DOHH2 (cell line): ENCODE measurements at regions not wholly inside any gene's neighbourhood (a gene's known extent, or its start where the extent isn't known, plus 50 kb on each side); places are given as distances from the start of the nearest gene placed in this dataset.

Experiments
- H3F3A ChIP-seq: fragments of 200-600 bp; sonication (generic), shearing (Covaris generic); 2 replicates; pipeline ENCODE4 v1.6.0; 2016; ENCODE audit warnings: antibody characterized with exemption, mild to moderate bottlenecking; ENCODE audit not compliant: control insufficient read depth, insufficient read depth
- H3K27ac ChIP-seq: fragments of 200-600 bp; sonication (generic); 2 replicates; pipeline ENCODE4 v1.5.1; 2014; ENCODE audit warnings: low read depth, mild to moderate bottlenecking, low read length, moderate library complexity
- H3K27me3 ChIP-seq: fragments of 200-600 bp; sonication (generic); 2 replicates; pipeline ENCODE4 v1.6.1; 2014; ENCODE audit warnings: mild to moderate bottlenecking, low read length, mixed read lengths; ENCODE audit not compliant: control insufficient read depth
- H3K36me3 ChIP-seq: fragments of 200-600 bp; sonication (generic); 2 replicates; pipeline ENCODE4 v1.6.1; 2014; ENCODE audit warnings: mild to moderate bottlenecking, low read length, moderate library complexity, mixed read lengths; ENCODE audit not compliant: control insufficient read depth
- H3K4me1 ChIP-seq: fragments of 200-600 bp; sonication (generic); 2 replicates; pipeline ENCODE4 v1.6.1; 2014; ENCODE audit warnings: mild to moderate bottlenecking, low read length, mixed read lengths; ENCODE audit not compliant: control insufficient read depth
- H3K4me2 ChIP-seq: fragments of 200-600 bp; sonication (generic); 2 replicates; pipeline ENCODE4 v1.6.0; 2014; ENCODE audit warnings: mild to moderate bottlenecking, low read length, moderate library complexity
- H3K4me3 ChIP-seq: fragments of 200-600 bp; sonication (generic); 2 replicates; pipeline ENCODE4 v1.5.1; 2014; ENCODE audit warnings: mild to moderate bottlenecking, low read length, mixed read lengths
- H3K79me2 ChIP-seq: fragments of 200-600 bp; sonication (generic); 2 replicates; pipeline ENCODE4 v1.6.1; 2014; ENCODE audit warnings: mild to moderate bottlenecking, low read length, mixed read lengths; ENCODE audit not compliant: control insufficient read depth
- H3K9me2 ChIP-seq: fragments of 200-600 bp; sonication (generic); replicated peaks from 2 replicates; pipeline ENCODE4 v1.6.1; 2014; ENCODE audit warnings: mild to moderate bottlenecking, low read length, mixed read lengths; ENCODE audit not compliant: control insufficient read depth
- H3K9me3 ChIP-seq: fragments of 200-600 bp; sonication (generic); 2 replicates; pipeline ENCODE4 v1.6.1; 2014; ENCODE audit warnings: antibody characterized with exemption, low read length, mixed read lengths; ENCODE audit not compliant: control insufficient read depth, insufficient read depth
- H4K20me1 ChIP-seq: fragments of 200-600 bp; sonication (generic); 2 replicates; pipeline ENCODE4 v1.6.0; 2014; ENCODE audit warnings: low read depth, mild to moderate bottlenecking, antibody characterized with exemption, low read length, moderate library complexity; ENCODE audit not compliant: control insufficient read depth, insufficient read depth
- EZH2phosphoT487 ChIP-seq: fragments of 200-600 bp; sonication (generic); IDR thresholded peaks from 2 replicates; pipeline ENCODE4 v1.6.1; 2017; ENCODE audit warnings: borderline replicate concordance, mild to moderate bottlenecking, antibody characterized with exemption, low read length, moderate library complexity, mixed read lengths
- TF ChIP-seq, protein P1 (sequence below): fragments of 200-600 bp; sonication (generic); IDR thresholded peaks from one replicate; pipeline ENCODE4 v1.5.1; 2014; ENCODE audit warnings: antibody characterized with exemption, mild to moderate bottlenecking, low read depth, low read length; ENCODE audit not compliant: poor library complexity, severe bottlenecking

DNA sequence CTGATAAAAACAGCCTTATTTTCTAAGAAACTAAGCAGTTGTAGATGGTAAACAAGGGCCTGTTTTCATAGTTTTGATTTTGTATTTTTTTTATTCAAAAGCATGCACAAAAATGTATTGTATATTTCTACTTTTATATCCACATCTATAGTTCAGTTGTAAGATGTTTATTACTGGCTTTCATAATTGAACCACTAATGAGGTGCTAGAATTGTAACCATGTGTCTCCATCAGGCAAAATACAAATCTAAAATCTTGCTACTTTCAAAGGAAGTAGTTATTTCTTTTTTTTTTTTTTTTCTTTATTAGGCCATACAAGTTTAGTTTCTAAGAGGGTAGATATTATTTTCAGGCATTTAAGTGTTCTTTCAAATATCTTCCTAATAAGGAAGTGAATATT, 1755.0 kb downstream of the MAT2B start:
- Histone ChIP-seq H3K9me3 (no peaks in the 10 kb centered on the region), H3F3A (no peaks in the 10 kb centered on the region), H3K4me1 (no peaks in the 10 kb centered on the region), H3K79me2 (no peaks in the 10 kb centered on the region), H3K27ac (no peak overlapping the region), H3K36me3 (no peaks in the 10 kb centered on the region), H3K27me3 (no peaks in the 10 kb centered on the region), H3K4me2 (no peak overlapping the region), H4K20me1 (no peaks in the 10 kb centered on the region), H3K4me3 (no peak overlapping the region), H3K9me2 (no peaks in the 10 kb centered on the region)
- TF ChIP-seq, protein P1, sequence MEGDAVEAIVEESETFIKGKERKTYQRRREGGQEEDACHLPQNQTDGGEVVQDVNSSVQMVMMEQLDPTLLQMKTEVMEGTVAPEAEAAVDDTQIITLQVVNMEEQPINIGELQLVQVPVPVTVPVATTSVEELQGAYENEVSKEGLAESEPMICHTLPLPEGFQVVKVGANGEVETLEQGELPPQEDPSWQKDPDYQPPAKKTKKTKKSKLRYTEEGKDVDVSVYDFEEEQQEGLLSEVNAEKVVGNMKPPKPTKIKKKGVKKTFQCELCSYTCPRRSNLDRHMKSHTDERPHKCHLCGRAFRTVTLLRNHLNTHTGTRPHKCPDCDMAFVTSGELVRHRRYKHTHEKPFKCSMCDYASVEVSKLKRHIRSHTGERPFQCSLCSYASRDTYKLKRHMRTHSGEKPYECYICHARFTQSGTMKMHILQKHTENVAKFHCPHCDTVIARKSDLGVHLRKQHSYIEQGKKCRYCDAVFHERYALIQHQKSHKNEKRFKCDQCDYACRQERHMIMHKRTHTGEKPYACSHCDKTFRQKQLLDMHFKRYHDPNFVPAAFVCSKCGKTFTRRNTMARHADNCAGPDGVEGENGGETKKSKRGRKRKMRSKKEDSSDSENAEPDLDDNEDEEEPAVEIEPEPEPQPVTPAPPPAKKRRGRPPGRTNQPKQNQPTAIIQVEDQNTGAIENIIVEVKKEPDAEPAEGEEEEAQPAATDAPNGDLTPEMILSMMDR = no peak
- TF ChIP-seq EZH2phosphoT487 = no peak

DNA sequence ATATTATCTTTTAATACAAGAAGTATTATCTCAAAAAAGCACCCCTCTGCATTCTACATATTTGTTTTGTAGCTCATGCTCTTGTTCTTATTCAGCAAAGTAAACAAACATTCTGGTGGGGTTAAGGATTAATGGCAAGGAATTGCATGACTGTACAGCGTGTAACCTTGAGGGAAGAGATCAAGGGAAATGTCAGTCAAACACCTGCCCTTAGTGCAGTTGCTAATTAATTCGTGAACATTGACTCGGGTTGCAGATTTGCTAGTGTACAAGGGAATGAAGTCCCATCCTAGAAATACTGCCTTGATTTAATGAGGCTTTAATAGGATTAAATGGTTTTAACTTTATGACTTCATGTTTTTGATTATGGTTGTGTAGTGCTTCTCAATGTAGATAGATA, 1758.1 kb downstream of the MAT2B start:
- H3K4me3 ChIP-seq = no peak overlapping the region
- H3F3A ChIP-seq = no peaks in the 10 kb centered on the region
- H3K79me2 ChIP-seq = no peaks in the 10 kb centered on the region
- no peak for TF ChIP-seq EZH2phosphoT487
- TF ChIP-seq, protein P1 = no peak
- no peaks in the 10 kb centered on the region for H3K9me2 ChIP-seq
- no peaks in the 10 kb centered on the region for H4K20me1 ChIP-seq
- H3K27me3 ChIP-seq = no peaks in the 10 kb centered on the region
- no peaks in the 10 kb centered on the region for H3K4me1 ChIP-seq
- no peak overlapping the region for H3K4me2 ChIP-seq
- no peaks in the 10 kb centered on the region for H3K9me3 ChIP-seq
- H3K36me3 ChIP-seq = no peaks in the 10 kb centered on the region
- no peak overlapping the region for H3K27ac ChIP-seq

DNA sequence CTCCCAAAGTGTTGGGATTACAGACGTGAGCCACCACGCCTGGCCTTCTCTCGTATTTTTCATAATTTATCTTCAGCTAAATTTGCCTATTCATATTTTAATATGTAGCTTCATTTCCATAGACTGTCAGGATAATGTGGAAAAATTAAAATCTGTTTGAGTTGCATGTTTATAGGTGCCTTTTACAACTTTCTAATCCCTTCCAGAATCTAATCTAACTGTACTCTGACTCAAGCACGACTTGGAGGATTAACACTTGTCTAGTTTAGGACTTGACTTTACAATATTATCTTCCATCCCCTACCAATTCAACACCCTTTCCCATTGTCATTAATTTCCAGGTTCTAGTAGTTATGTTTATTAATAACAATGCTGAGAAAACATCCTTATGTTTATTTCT, 1761.5 kb downstream of the MAT2B start:
- no peak overlapping the region for H3K27ac ChIP-seq
- no peaks in the 10 kb centered on the region for H3K79me2 ChIP-seq
- no peaks in the 10 kb centered on the region for H3K4me1 ChIP-seq
- no peaks in the 10 kb centered on the region for H3K9me2 ChIP-seq
- TF ChIP-seq, protein P1 = no peak
- no peak for TF ChIP-seq EZH2phosphoT487
- H3F3A ChIP-seq = no peaks in the 10 kb centered on the region
- H4K20me1 ChIP-seq = no peaks in the 10 kb centered on the region
- no peak overlapping the region for H3K4me2 ChIP-seq
- H3K4me3 ChIP-seq = no peak overlapping the region
- no peaks in the 10 kb centered on the region for H3K36me3 ChIP-seq
- no peaks in the 10 kb centered on the region for H3K9me3 ChIP-seq
- H3K27me3 ChIP-seq = no peaks in the 10 kb centered on the region

DNA sequence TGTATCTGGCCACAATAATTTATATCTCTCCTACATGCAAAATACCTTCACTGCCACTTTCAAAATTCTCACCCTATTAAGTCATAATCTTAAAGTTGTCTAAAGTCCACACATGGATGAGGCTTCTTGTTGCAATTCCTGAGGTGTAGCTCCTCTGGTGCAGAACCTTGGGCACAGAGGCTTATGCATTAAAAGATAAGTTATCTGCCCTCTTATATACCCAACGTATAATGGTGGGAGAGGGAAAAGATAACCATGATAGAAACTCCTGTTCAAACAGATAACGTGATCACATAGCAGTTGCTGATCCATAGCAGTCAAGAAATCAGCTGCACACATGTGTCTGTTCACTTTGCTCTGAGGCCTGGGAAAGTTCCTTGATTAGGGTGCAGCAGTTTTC, 1767.0 kb downstream of the MAT2B start:
- Histone ChIP-seq H3K4me2 (no peak overlapping the region), H3K4me3 (no peak overlapping the region), H4K20me1 (no peaks in the 10 kb centered on the region), H3K9me3 (no peaks in the 10 kb centered on the region), H3F3A (no peaks in the 10 kb centered on the region), H3K4me1 (no peaks in the 10 kb centered on the region), H3K27ac (no peak overlapping the region), H3K9me2 (no peaks in the 10 kb centered on the region), H3K79me2 (no peaks in the 10 kb centered on the region), H3K36me3 (no peaks in the 10 kb centered on the region), H3K27me3 (no peaks in the 10 kb centered on the region)
- no peak for TF ChIP-seq EZH2phosphoT487
- TF ChIP-seq, protein P1 = no peak
